Cardiac fibroblast (primary cell): ENCODE measurements at regions not wholly inside any gene's neighbourhood (a gene's known extent, or its start where the extent isn't known, plus 50 kb on each side); places are given as distances from the start of the nearest gene placed in this dataset.

Experiments
- DNase-seq, 2 donors: peaks; one replicate each; pipeline versions ENCODE4 v3.0.0 to v3.0.0-alpha.2; 2010; ENCODE audit warnings: low read depth in 2 of 2
- H3K4me3 ChIP-seq, 2 donors: replicated peaks in 1 of 2; 1 replicate in 1 of 2; 2 replicates in 1 of 2; pipeline ENCODE4 v1.5.1; 2011; ENCODE audit warnings: low read depth in 2 of 2, low read length in 2 of 2, mild to moderate bottlenecking in 2 of 2, moderate library complexity in 1 of 2
- TF ChIP-seq, protein P1 (sequence below): IDR thresholded peaks from one replicate; pipeline ENCODE4 v1.5.1; 2011; ENCODE audit warnings: low read depth, mild to moderate bottlenecking, low read length, inconsistent platforms

DNA sequence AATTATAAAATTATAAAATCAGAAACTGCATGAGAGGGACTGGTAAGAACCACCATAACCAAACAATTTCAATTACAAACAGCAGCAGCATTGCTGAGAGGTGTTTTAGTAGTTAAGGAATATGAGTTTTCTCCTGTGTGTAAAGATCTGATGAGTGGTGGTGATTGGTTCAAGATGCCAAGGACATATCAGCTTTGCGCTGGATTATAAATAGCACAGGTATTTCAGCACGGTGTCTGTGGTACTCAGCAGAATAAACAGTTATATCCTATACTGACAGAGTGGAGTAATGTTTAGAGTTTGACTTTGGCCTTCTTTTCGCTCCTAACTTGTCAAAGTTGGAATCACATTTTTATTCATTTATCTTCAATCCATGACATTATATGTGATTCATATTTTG, 501.0 kb downstream of the CDH26 start:
- TF ChIP-seq, protein P1, sequence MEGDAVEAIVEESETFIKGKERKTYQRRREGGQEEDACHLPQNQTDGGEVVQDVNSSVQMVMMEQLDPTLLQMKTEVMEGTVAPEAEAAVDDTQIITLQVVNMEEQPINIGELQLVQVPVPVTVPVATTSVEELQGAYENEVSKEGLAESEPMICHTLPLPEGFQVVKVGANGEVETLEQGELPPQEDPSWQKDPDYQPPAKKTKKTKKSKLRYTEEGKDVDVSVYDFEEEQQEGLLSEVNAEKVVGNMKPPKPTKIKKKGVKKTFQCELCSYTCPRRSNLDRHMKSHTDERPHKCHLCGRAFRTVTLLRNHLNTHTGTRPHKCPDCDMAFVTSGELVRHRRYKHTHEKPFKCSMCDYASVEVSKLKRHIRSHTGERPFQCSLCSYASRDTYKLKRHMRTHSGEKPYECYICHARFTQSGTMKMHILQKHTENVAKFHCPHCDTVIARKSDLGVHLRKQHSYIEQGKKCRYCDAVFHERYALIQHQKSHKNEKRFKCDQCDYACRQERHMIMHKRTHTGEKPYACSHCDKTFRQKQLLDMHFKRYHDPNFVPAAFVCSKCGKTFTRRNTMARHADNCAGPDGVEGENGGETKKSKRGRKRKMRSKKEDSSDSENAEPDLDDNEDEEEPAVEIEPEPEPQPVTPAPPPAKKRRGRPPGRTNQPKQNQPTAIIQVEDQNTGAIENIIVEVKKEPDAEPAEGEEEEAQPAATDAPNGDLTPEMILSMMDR = no peak
- DNase-seq = no peak
- H3K4me3 ChIP-seq = no peak overlapping the region

DNA sequence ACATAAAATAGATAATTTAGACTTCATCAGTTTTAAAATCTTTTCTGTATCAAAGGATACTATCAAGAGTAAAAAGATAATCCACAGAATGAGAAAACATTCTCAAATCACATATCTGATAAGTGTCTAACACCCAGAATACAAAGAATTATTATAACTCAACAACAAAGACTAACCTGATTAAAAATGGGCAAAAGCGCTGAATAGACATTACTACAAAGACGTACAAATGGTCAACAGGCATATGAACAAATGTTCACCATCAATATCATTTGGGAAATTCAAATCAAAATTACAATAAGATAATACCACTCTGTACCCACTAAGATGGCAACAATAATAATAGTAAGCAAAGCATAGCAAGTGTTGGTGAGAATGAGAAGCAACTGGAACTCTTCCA, 503.8 kb downstream of the CDH26 start:
- no peak for DNase-seq
- H3K4me3 ChIP-seq = no peak overlapping the region
- TF ChIP-seq, protein P1 = no peak

DNA sequence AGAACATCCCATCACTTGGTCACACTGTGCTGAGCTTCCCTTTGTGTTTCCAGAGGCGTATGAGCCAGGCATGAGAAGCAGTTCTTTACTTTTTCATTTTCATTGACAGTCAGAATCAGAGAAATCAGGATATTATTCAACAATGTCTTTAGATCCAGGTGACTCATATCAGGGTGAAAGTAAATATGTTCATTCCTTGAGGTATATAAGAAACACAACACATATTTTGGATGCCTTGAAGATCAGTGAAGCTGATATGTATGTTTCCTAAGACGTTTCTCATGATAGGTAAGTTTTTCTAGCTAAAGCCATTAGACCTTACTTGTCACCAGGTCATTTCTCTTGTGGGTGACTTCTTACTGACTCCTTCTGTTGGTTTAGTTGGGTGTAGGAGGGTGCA, 505.6 kb downstream of the CDH26 start:
- TF ChIP-seq, protein P1 = no peak
- H3K4me3 ChIP-seq = no peak overlapping the region
- DNase-seq = no peak

DNA sequence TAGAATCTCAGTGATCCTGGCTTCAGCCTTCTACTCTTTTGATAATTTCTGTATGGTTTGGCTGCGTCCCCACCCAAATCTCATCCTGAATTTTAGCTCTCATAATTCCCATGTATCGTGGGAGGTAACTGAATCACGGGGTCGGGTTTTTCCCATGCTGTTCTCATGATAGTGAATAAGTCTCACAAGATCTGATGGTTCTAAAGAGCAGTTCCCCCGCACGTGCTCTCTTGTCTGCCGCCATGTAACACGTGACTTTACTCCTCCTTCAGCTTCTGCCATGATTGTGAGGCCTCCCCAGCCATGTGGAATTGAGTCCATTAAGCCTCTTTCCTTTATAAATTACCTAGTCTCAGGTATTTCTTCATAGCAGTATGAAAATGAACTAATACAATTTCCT, 507.2 kb downstream of the CDH26 start:
- H3K4me3 ChIP-seq = no peak overlapping the region
- no peak for DNase-seq
- TF ChIP-seq, protein P1 = no peak

DNA sequence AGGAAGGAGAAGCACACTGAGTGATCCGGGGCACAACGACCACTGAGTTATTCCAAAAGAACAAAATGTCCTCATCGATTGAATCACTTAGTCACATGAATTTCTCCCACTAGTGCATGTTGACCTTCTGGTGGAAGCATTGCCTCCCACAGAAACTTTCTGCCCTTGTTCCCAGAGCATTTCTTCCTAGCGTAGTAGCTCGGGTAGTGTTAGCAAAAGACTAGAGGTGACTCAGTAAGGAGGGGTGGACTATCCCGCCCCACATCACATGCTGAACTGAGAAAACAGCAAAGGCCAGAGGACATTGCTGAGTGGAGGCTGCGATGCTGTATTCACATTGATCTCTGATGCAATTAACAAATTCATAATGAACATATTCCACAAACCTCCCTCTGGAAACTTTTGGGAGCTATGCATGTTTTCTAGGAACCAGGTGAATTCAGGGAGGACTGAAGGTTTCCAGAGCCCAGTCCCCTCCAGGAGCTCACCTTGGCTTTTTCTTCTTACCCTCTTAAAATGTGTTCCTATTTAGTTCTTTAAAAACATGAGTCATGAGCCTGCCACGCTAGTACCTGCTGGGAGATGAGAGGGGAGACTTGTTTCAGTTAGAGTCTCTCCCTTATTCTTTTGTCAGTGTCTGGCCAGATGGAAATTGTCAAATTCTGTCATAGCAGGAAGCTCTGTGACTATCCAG, 507.9 kb downstream of the CDH26 start:
- no peak for DNase-seq
- TF ChIP-seq, protein P1 = no peak
- no peak overlapping the region for H3K4me3 ChIP-seq

DNA sequence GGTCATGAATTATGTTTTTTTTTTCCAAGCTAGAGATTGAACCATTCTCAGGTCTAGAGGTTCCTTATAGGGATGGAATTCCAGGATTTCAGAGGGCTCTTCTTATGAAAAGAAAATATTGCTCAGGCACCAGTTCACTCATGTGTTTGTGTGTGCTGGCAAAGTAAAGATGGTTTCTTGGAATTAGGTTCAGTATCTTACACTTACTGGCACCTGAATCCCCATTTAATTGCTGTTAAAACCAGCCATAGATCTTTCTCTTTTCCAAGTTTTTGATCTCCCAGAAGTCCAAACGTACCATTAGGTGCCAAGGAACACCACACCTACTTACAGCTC, 508.4 kb downstream of the CDH26 start:
- DNase-seq = no peak
- no peak overlapping the region for H3K4me3 ChIP-seq
- TF ChIP-seq, protein P1 = no peak

DNA sequence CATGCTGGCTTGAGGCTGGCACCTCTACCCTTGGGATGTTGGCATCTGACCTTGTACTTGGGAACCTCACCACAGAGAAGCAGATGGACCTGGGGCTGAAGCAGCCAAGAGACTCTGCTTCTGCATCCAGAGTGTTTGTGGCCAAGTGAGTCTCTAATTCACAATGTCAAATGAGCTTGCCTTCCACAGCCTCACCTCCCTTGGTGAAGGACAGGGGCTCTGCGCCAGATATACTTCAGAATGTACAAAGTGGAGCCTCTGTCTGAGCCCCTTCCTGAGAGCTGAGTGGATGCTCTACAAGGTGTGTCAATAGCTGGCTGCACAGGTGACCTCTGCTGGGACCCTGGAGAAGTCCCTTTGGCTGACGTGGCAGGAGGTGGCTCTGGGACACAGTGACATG, 508.9 kb downstream of the CDH26 start:
- H3K4me3 ChIP-seq = no peak overlapping the region
- TF ChIP-seq, protein P1 = no peak
- no peak for DNase-seq
